ENCODE measurements at regions not wholly inside any gene's neighbourhood (a gene's known extent, or its start where the extent isn't known, plus 50 kb on each side); places are given as distances from the start of the nearest gene placed in this dataset.
A peak's percentile ranks its signal among the peaks of the same experiment; 100 is the strongest.

GRCh38 chr4:185912779-185913178, 100.8 kb upstream of the SORBS2 start:
- TF ChIP-seq BCL11A (tag by site-specific recombination; IDR thresholded peaks at IDR 0.05; ENCODE audit: low read depth) (peak; percentile 96), SP2 (tag by site-specific recombination; IDR thresholded peaks at IDR 0.05) (peak; percentile 29; the same call in 1 of the 2 replicates), AEBP2 (tag by site-specific recombination; IDR thresholded peaks at IDR 0.05; ENCODE audit: borderline replicate concordance) (no peak)
